ENCODE measurements at regions not wholly inside any gene's neighbourhood (a gene's known extent, or its start where the extent isn't known, plus 50 kb on each side); places are given as distances from the start of the nearest gene placed in this dataset.

DNA sequence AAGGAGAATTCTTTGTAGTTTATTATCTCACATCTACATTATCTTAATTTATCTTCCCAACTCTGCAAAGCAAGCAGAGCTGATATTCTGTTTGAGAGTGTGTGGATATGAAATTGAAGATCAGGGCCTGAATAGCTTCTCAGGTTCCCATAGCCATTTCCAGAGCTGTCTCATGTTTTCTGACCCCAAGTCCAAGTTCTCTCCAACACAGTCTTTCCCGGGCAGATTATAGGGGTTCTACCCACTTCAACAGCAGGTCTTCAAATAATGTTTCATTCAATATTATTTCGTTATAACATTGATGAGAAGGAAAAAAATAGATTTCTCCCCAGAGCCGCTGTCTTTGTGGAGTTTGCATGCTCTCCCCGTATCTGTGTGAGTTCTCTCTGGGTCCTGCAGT, 234.9 kb downstream of the ENC1 start:
- Histone ChIP-seq H4K20me1 (ENCODE audit: insufficient read depth) (no peaks in the 10 kb centered on the region), H3K36me3 (ENCODE audit: insufficient read depth, low read length) (no peaks in the 10 kb centered on the region), H2AFZ (ENCODE audit: low read depth, low read length) (no peak overlapping the region), H3K9ac (ENCODE audit: low read length) (no peak overlapping the region), H3K4me2 (ENCODE audit: low read length) (no peak overlapping the region), H3K27ac (ENCODE audit: low read length) (no peak overlapping the region), H3K4me3 (ENCODE audit: low read length) (no peak overlapping the region), H3F3A (ENCODE audit: insufficient read depth, low read length, poor library complexity, severe bottlenecking) (no peaks in the 10 kb centered on the region), H3K79me2 (replicated peaks; ENCODE audit: insufficient read depth, low read length) (no peaks in the 10 kb centered on the region), H3K9me2 (ENCODE audit: insufficient read depth, low read length) (no peaks in the 10 kb centered on the region), H3K9me3 (ENCODE audit: low read length) (no peaks in the 10 kb centered on the region), H3K27me3 (ENCODE audit: insufficient read depth, low read depth, low read length) (no peaks in the 10 kb centered on the region)
- TF ChIP-seq SMC3 (conservative IDR thresholded peaks at IDR 0.05; ENCODE audit: poor library complexity) (no peak), MXI1 (conservative IDR thresholded peaks at IDR 0.05; ENCODE audit: poor library complexity, severe bottlenecking) (no peak), EP300 (conservative IDR thresholded peaks at IDR 0.05; ENCODE audit: poor library complexity, severe bottlenecking) (no peak)

DNA sequence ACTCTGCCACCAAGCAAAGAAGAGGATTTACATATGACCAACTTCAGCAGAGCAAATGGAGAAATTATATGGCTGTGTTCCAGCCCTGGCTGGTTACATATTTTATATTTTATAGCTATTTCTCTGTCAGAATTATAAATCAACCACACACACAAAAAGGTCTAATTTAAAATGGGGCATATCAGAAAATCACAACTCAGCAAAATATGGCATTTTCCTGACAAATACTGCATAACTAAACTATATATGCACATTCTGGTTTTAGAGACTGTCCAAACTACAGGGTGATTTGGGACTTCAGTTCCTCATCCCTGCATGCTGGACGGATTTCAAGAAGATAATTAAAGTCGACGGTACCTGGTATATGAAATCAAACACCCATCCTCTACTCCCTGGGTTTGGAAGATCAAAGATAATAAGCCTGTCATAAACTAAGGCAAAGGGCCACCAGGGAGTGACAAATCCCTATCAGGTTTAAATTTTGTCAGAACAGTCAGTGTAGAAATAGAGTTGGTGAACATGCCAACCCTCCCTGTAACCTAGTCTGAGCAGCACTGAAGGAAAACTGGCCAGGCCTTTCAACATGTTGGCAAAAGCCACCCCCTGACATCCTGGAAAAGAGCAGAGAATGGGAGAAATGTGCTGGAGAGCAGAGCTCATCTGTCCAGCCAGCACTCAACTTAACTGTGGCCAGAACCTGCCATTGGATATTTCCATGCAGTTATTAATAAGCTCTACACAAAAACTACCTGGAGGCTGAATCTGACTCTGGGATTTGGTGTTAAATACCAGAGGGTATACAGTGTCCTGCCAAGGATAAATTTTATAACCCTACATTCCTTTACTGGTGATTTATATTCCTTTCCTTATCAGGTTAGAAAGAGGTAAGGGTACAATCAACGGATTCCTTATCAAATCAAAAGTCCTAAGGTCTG, 235.7 kb downstream of the ENC1 start:
- Histone ChIP-seq H3K4me3 (ENCODE audit: low read length) (no peak overlapping the region), H3K9me3 (ENCODE audit: low read length) (no peaks in the 10 kb centered on the region), H4K20me1 (ENCODE audit: insufficient read depth) (no peaks in the 10 kb centered on the region), H3F3A (ENCODE audit: insufficient read depth, low read length, poor library complexity, severe bottlenecking) (no peaks in the 10 kb centered on the region), H3K27me3 (ENCODE audit: insufficient read depth, low read depth, low read length) (no peaks in the 10 kb centered on the region), H3K9ac (ENCODE audit: low read length) (no peak overlapping the region), H3K27ac (ENCODE audit: low read length) (no peak overlapping the region), H3K36me3 (ENCODE audit: insufficient read depth, low read length) (no peaks in the 10 kb centered on the region), H2AFZ (ENCODE audit: low read depth, low read length) (no peak overlapping the region), H3K9me2 (ENCODE audit: insufficient read depth, low read length) (no peaks in the 10 kb centered on the region), H3K4me2 (ENCODE audit: low read length) (no peak overlapping the region), H3K79me2 (replicated peaks; ENCODE audit: insufficient read depth, low read length) (no peaks in the 10 kb centered on the region)
- TF ChIP-seq POLR2AphosphoS5 (IDR thresholded peaks at IDR 0.05) = no peak
- no peak for TF ChIP-seq EZH2 (IDR thresholded peaks at IDR 0.05; ENCODE audit: borderline replicate concordance, insufficient read depth, low read length, poor library complexity, severe bottlenecking)
- no peak for TF ChIP-seq MXI1 (conservative IDR thresholded peaks at IDR 0.05; ENCODE audit: poor library complexity, severe bottlenecking)
- no peak for TF ChIP-seq TAF1 (IDR thresholded peaks at IDR 0.05; ENCODE audit: low read depth)
- no peak for TF ChIP-seq RAD21 (conservative IDR thresholded peaks at IDR 0.05)
- no peak for TF ChIP-seq CTCF (IDR thresholded peaks at IDR 0.05; ENCODE audit: poor library complexity, severe bottlenecking)
- no peak for TF ChIP-seq SMC3 (conservative IDR thresholded peaks at IDR 0.05; ENCODE audit: poor library complexity)
- no peak for TF ChIP-seq REST (IDR thresholded peaks at IDR 0.05; ENCODE audit: borderline replicate concordance)
- no peak for TF ChIP-seq EP300 (conservative IDR thresholded peaks at IDR 0.05; ENCODE audit: poor library complexity, severe bottlenecking)
